Stimulated activated memory B cell treated with anti-CD40 and anti-IgM and Interleukin-4, amounts not matched to agents 10 μg/mL and 1 μg/mL and 100 μg/mL, for 72 hours (primary cell): ENCODE measurements at regions not wholly inside any gene's neighbourhood (a gene's known extent, or its start where the extent isn't known, plus 50 kb on each side); places are given as distances from the start of the nearest gene placed in this dataset.

ENCODE experiments used
- ATAC-seq: fragments of 150-1000 bp; cut with Tn5 transposase; 2 replicates; pipeline ENCODE4 v1.10.0; 2021
- H3K27ac Mint-ChIP-seq: one replicate; pipeline ENCODE4 v1.8.0; 2022; ENCODE audit warnings: mild to moderate bottlenecking, mixed read lengths
- H3K27me3 Mint-ChIP-seq: one replicate; pipeline ENCODE4 v1.8.0; 2022; ENCODE audit warnings: mixed read lengths
- H3K36me3 Mint-ChIP-seq: one replicate; pipeline ENCODE4 v1.8.0; 2022; ENCODE audit warnings: mixed read lengths
- H3K4me1 Mint-ChIP-seq: one replicate; pipeline ENCODE4 v1.8.0; 2022; ENCODE audit warnings: mixed read lengths
- H3K4me3 Mint-ChIP-seq: one replicate; pipeline ENCODE4 v1.8.0; 2022; ENCODE audit warnings: mild to moderate bottlenecking, moderate library complexity, mixed read lengths
- H3K9me3 Mint-ChIP-seq: one replicate; pipeline ENCODE4 v1.8.0; 2022; ENCODE audit warnings: mixed read lengths

DNA sequence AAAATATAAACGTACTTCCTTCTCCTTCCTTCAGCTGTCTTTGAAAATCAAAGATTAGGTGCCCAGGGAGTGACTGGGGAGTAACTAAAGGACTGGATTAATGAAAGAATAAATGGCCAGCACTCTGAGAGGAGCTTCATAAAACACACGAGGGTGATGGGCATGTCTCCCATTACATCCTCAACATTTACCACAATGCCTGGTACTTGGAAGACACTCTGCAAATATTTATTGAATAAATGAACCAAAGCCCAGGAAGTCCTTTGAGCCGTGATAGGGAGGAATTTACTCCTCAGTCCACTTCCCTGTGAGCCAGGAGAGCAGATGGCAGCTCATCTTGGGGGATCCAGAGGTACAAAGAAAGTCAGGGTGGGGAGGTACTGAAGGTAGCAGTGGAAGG lies 96.3 kb downstream of the RAB11FIP2 start:
- Mint-ChIP-seq H3K4me1 (no peaks in the 10 kb centered on the region), H3K27ac (no peak overlapping the region), H3K27me3 (peaks cover 12% of the 10 kb centered on the region), H3K36me3 (no peaks in the 10 kb centered on the region), H3K9me3 (no peaks in the 10 kb centered on the region), H3K4me3 (no peak overlapping the region)
- no peak for ATAC-seq
